ENCODE measurements at regions not wholly inside any gene's neighbourhood (a gene's known extent, or its start where the extent isn't known, plus 50 kb on each side); places are given as distances from the start of the nearest gene placed in this dataset.

- Mint-ChIP-seq H3K36me3 (no peaks in the 10 kb centered on the region), H3K4me1 (no peaks in the 10 kb centered on the region), H3K27ac (no peak overlapping the region), H3K9me3 (peaks cover 10% of the 10 kb centered on the region), H3K4me3 (no peak overlapping the region), H3K27me3 (peaks cover 7% of the 10 kb centered on the region)
These were observed 336.1 kb downstream of the DRD1 start for GRCh38 chr5:175107865-175108264.

DNA sequence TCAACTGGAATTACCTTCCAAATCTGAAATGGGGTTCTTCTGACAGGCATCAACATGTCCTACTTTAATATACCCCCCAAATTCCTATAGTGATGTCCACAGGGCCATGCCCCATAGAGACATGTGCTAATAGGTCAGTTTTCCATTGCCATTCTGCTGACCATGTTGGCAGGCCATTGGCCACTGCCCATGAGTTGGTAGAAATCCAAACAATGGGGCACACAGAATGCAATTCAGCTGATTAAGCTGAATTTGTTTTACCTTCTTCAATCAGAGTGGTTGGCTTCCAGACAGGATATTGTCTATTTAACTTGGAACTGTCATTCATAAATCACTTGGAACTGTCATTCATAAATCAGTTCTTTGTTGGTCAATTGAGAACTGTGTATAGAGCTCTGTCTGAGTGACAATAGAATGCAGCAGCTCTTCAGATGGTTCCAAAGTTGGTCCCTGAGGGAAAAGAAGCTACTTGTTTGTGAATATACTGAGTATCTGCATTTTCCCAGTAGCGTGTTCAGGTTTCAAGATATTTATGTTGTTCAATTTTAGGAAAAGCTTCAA, 336.9 kb downstream of the DRD1 start:
- H3K9me3 Mint-ChIP-seq = peaks cover 10% of the 10 kb centered on the region
- H3K27ac Mint-ChIP-seq = no peak overlapping the region
- no peaks in the 10 kb centered on the region for H3K4me1 Mint-ChIP-seq
- no peaks in the 10 kb centered on the region for H3K36me3 Mint-ChIP-seq
- peaks cover 5% of the 10 kb centered on the region for H3K27me3 Mint-ChIP-seq
- no peak overlapping the region for H3K4me3 Mint-ChIP-seq

- Mint-ChIP-seq H3K27me3 (peaks cover 5% of the 10 kb centered on the region), H3K4me3 (no peak overlapping the region), H3K27ac (no peak overlapping the region), H3K4me1 (no peaks in the 10 kb centered on the region), H3K36me3 (no peaks in the 10 kb centered on the region), H3K9me3 (peaks cover 10% of the 10 kb centered on the region)
These were observed 339.3 kb downstream of the DRD1 start for GRCh38 chr5:175104677-175105076.

DNA sequence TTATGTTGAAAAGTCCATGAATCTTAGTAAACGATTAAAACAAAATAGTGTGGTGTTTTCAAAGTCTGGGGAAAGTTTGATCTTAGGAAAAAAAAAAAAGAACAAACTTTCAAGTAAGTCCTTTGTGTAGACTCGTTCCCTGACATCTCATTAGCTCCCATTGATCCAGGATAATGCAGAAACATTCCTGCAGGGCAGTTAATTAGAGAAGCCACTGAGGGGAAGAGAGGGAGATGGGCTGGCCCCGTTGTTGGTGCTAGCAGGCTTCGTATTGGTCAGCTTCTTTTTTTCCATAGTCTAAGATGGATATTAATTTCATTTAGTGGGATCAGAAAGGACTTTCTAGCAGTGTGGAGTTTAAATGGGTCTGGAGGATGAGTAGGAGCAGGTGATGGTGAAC, 340.2 kb downstream of the DRD1 start:
- Mint-ChIP-seq H3K4me1 (no peaks in the 10 kb centered on the region), H3K27me3 (peaks cover 7% of the 10 kb centered on the region), H3K27ac (no peak overlapping the region), H3K36me3 (no peaks in the 10 kb centered on the region), H3K4me3 (no peak overlapping the region), H3K9me3 (peaks cover 5% of the 10 kb centered on the region)

DNA sequence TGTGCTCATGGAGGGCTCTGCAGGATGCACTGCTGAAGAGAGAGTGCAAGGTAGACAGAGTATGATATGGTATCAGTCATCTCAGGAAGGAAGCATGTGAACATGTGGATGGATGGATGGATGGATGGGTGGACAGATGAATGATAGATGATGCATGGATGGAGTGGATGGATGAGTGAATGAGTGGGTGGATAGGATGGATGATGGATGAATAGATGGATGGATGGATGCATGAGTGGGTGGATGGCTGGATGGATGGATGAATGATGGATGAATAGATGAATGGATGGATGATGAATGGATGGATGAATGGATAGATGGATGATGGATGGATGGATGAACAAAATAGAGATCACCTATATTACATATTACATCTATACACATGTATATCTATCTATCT, 341.3 kb downstream of the DRD1 start:
- Mint-ChIP-seq H3K4me3 (no peak overlapping the region), H3K27ac (no peak overlapping the region), H3K27me3 (peaks cover 7% of the 10 kb centered on the region), H3K36me3 (no peaks in the 10 kb centered on the region), H3K4me1 (no peaks in the 10 kb centered on the region), H3K9me3 (no peaks in the 10 kb centered on the region)

DNA sequence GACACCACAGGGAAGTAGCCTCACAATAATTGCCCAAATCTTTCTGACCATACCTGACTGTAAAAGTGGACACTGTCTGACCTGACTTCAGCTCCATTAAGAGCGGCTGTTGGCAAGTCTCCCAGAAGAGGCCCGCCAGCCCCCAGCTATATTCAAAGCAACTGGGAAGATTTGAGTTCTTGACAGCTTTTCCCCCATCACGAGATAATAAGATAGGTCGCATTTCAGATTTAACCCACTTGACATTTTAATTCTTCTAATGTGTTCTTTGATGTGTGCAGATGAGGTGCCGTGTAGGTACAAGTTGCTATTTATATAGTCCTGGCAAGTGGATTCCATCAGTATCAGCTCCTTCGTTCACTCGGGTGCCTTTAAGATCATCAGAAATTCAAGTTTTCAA, 345.7 kb downstream of the DRD1 start:
- Mint-ChIP-seq H3K4me1 (no peaks in the 10 kb centered on the region), H3K9me3 (no peaks in the 10 kb centered on the region), H3K27ac (no peak overlapping the region), H3K27me3 (peaks cover 8% of the 10 kb centered on the region), H3K36me3 (no peaks in the 10 kb centered on the region), H3K4me3 (no peak overlapping the region)

DNA sequence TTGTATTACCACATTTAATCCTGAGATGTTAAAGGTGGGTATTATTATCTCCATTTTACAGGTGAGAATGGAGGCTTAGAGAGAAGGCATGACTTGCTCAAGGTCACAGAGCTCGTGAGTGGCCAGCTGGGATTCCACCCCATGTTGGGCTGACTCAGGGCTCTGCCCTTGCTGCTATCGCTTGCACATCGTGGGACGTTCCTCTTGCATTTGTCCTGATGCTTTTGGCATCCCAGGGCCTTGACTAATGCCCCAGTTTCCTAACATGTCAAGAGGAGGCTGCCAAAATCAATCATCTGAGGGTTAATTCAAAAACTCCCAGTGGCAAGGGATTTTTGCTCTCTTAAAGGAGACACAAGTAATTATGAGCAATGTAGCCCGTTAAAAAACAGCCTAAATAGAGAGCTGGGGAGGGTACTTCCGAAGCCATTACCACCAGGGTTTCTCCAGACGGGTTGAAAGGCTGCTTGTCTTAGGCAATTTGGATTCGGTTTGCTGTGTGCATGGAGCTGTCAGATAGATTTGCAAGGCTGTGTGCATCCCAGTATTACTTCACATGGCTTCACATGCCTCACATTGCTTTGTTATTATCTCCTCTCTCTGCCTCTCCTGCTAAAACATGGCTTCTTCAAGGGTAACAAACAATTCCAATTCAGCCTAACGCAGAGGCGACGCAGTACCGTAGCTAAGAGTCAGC, 347.4 kb downstream of the DRD1 start:
- peaks cover 10% of the 10 kb centered on the region for H3K27me3 Mint-ChIP-seq
- H3K27ac Mint-ChIP-seq = no peak overlapping the region
- no peaks in the 10 kb centered on the region for H3K36me3 Mint-ChIP-seq
- H3K4me3 Mint-ChIP-seq = no peak overlapping the region
- H3K9me3 Mint-ChIP-seq = no peaks in the 10 kb centered on the region
- no peaks in the 10 kb centered on the region for H3K4me1 Mint-ChIP-seq

GRCh38 chr5:175094461-175094860, 349.5 kb downstream of the DRD1 start:
- Mint-ChIP-seq H3K4me3 (no peak overlapping the region), H3K27ac (no peak overlapping the region), H3K4me1 (no peaks in the 10 kb centered on the region), H3K9me3 (no peaks in the 10 kb centered on the region), H3K36me3 (no peaks in the 10 kb centered on the region), H3K27me3 (peaks cover 11% of the 10 kb centered on the region)

- Mint-ChIP-seq H3K4me1 (no peaks in the 10 kb centered on the region), H3K4me3 (no peak overlapping the region), H3K9me3 (no peaks in the 10 kb centered on the region), H3K27ac (no peak overlapping the region), H3K36me3 (no peaks in the 10 kb centered on the region), H3K27me3 (peaks cover 11% of the 10 kb centered on the region)
These were observed 351.3 kb downstream of the DRD1 start for GRCh38 chr5:175092691-175093090.

GRCh38 chr5:175088963-175089362, 355.0 kb downstream of the DRD1 start:
- Mint-ChIP-seq H3K4me3 (no peak overlapping the region), H3K36me3 (no peaks in the 10 kb centered on the region), H3K9me3 (no peaks in the 10 kb centered on the region), H3K27me3 (peaks cover 10% of the 10 kb centered on the region), H3K4me1 (no peaks in the 10 kb centered on the region), H3K27ac (no peak overlapping the region)

DNA sequence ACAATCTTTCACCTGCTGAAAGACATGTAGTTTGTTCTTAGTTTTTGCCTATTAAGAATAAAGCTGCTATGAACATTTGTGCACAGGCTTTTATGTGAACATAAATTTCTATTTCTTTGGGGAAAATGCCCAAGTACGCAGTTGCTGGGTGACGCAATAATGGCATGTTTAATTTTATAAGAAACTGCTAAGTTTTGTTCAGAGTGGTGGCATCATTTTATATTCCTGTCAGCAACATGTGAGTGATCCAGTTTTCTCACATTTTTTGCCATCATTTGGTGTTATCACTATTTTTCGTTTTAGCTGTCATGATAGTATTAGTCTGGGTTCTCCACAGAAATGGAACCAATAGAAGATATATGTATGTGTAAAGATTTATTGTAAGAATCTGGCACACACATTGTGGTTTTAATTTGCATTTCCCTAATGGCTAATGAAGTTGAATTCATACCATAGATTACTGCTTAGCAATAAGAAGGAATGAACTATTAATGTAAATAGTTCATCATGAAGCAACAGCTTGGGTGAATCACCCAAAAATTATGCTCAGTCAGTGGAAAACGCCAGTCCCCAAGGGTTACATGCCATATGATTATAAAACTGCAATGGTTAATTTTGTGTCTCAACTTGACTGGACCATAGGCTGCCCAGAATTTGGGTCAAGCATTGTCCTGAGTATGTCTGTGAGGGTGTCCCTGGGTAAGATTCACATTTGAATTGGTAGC, 358.6 kb downstream of the MSX2 start:
- H3K4me1 Mint-ChIP-seq = no peaks in the 10 kb centered on the region
- peaks cover 5% of the 10 kb centered on the region for H3K27me3 Mint-ChIP-seq
- H3K4me3 Mint-ChIP-seq = no peak overlapping the region
- H3K36me3 Mint-ChIP-seq = no peaks in the 10 kb centered on the region
- H3K27ac Mint-ChIP-seq = no peak overlapping the region
- no peaks in the 10 kb centered on the region for H3K9me3 Mint-ChIP-seq

DNA sequence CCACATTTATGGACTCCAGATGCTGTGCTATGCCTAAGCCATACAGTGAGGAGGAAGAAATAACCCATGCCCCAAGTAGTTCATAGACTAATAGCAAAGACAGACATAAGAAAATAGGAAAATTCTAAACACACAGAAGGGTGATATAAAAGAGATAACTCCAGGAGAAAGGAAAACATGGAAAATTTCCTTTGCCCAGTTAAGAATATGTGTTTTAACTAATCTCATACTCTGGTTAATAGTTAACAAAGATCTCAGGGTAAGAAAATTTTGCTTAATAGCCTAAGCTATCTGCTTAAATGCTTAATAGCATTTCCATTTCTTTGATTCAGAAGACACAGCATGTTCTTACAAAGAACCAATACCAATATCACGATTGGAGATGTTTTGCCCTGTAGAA, 358.0 kb downstream of the MSX2 start:
- H3K36me3 Mint-ChIP-seq = no peaks in the 10 kb centered on the region
- H3K4me3 Mint-ChIP-seq = no peak overlapping the region
- peaks cover 5% of the 10 kb centered on the region for H3K27me3 Mint-ChIP-seq
- H3K4me1 Mint-ChIP-seq = no peaks in the 10 kb centered on the region
- H3K27ac Mint-ChIP-seq = no peak overlapping the region
- H3K9me3 Mint-ChIP-seq = no peaks in the 10 kb centered on the region

GRCh38 chr5:175079707-175080106, 355.3 kb downstream of the MSX2 start:
- no peak overlapping the region for H3K4me3 Mint-ChIP-seq
- no peaks in the 10 kb centered on the region for H3K4me1 Mint-ChIP-seq
- no peak overlapping the region for H3K27ac Mint-ChIP-seq
- peaks cover 6% of the 10 kb centered on the region for H3K27me3 Mint-ChIP-seq
- H3K36me3 Mint-ChIP-seq = no peaks in the 10 kb centered on the region
- H3K9me3 Mint-ChIP-seq = no peaks in the 10 kb centered on the region

- Mint-ChIP-seq H3K9me3 (no peaks in the 10 kb centered on the region), H3K27me3 (peaks cover 9% of the 10 kb centered on the region), H3K36me3 (no peaks in the 10 kb centered on the region), H3K27ac (no peak overlapping the region), H3K4me3 (no peak overlapping the region), H3K4me1 (no peaks in the 10 kb centered on the region)
These were observed 345.9 kb downstream of the MSX2 start for GRCh38 chr5:175070283-175070682.

GRCh38 chr5:175060257-175060656, 335.9 kb downstream of the MSX2 start:
- Mint-ChIP-seq H3K9me3 (no peaks in the 10 kb centered on the region), H3K27ac (peak overlapping the region; percentile 65), H3K27me3 (peaks cover 2% of the 10 kb centered on the region), H3K4me1 (peaks cover 14% of the 10 kb centered on the region), H3K36me3 (no peaks in the 10 kb centered on the region), H3K4me3 (peak overlapping the region; percentile 78)

DNA sequence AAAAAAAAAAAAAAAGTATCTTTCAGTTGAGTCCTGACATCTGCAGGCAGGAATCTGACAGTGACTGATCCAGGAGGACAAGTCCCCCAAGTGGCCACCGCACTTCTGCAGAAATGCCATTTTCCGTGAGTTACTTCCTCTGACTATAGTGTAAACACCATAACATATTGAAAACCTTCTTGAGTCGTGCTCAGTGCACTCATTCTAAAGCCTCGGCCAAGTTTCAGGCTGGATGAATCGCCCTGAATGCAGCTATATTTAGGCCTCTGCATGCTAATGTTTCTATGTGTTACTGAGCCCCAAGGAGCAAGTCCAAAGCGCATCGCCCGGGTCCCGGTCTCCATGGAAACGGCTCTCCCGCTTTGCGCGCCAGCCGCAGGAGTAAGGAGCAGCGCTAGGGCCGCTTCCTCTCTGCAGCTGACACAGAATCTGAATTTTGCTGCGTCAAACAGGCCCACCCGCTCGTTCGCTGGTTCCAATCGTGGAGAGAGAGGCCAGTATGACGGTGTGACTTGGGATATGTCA, 335.4 kb downstream of the MSX2 start:
- peak overlapping the region; percentile 78 for H3K4me3 Mint-ChIP-seq
- H3K36me3 Mint-ChIP-seq = no peaks in the 10 kb centered on the region

More for the DNA sequence above, 335.4 kb downstream of the MSX2 start:
- Mint-ChIP-seq H3K27ac (peak overlapping the region; percentile 65), H3K27me3 (peaks cover 2% of the 10 kb centered on the region), H3K4me1 (peaks cover 14% of the 10 kb centered on the region), H3K9me3 (no peaks in the 10 kb centered on the region)
